GM10266 (cell line): ENCODE measurements at regions not wholly inside any gene's neighbourhood (a gene's known extent, or its start where the extent isn't known, plus 50 kb on each side); places are given as distances from the start of the nearest gene placed in this dataset.

ENCODE experiments used
- DNase-seq: peaks from one replicate; pipeline ENCODE4 v3.0.0; 2012; ENCODE audit errors: extremely low spot score
- CTCF ChIP-seq: IDR thresholded peaks from 2 replicates; pipeline ENCODE4 v1.5.1; 2012; ENCODE audit warnings: mild to moderate bottlenecking, low read depth; ENCODE audit not compliant: control insufficient read depth, insufficient read depth; ENCODE audit errors: missing control alignments

DNA sequence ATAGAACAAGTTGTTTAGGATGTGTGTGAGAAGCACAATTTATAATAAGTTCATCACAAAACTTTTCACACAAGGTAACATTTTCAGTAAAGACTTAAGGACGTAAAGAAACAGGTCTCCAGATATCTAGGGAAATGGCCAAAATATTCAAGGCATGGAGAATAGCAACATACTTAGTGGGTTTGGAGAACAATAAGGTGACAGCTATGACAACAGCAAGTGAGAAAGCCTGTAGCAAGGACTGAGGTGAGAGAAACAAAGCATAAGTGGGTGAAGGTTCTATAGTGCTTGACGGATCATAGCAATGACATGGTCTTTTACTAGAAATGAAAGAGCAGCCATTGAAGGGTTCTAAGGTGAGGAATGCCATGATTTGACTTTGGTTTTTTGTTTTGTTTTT, 1337.3 kb downstream of the PCDH18 start:
- DNase-seq: no peak
- no peak for TF ChIP-seq CTCF

- no peak for TF ChIP-seq CTCF
- DNase-seq: no peak
Measured at GRCh38 chr4:136186650-136187049, 1345.6 kb downstream of the PCDH18 start.

GRCh38 chr4:136183513-136183912, 1348.8 kb downstream of the PCDH18 start:
- TF ChIP-seq CTCF: no peak
- DNase-seq: no peak

- no peak for TF ChIP-seq CTCF
- no peak for DNase-seq
Measured at GRCh38 chr4:136156947-136157346, 1375.3 kb downstream of the PCDH18 start.

GRCh38 chr4:136150046-136150445, 1382.2 kb downstream of the PCDH18 start:
- no peak for TF ChIP-seq CTCF
- no peak for DNase-seq

GRCh38 chr4:136136601-136137000, 1395.7 kb downstream of the PCDH18 start:
- no peak for TF ChIP-seq CTCF
- DNase-seq: no peak

- no peak for TF ChIP-seq CTCF
- no peak for DNase-seq
Measured at GRCh38 chr4:136124251-136124745, 1408.0 kb downstream of the PCDH18 start.
